SU-DHL-6 (cell line): ENCODE measurements at regions not wholly inside any gene's neighbourhood (a gene's known extent, or its start where the extent isn't known, plus 50 kb on each side); places are given as distances from the start of the nearest gene placed in this dataset.

ENCODE experiments used
- H2AFZ ChIP-seq: fragments of 200-600 bp; sonication (generic); 2 replicates; pipeline ENCODE4 v1.6.1; 2014; ENCODE audit warnings: low read depth, mild to moderate bottlenecking, moderate library complexity, mixed read lengths, antibody characterized with exemption, low read length; ENCODE audit not compliant: severe bottlenecking
- H3F3A ChIP-seq: fragments of 200-600 bp; shearing (Covaris generic); 2 replicates; pipeline ENCODE4 v1.6.0; 2016; ENCODE audit warnings: antibody characterized with exemption, mild to moderate bottlenecking; ENCODE audit not compliant: insufficient read depth
- H3K27ac ChIP-seq: fragments of 200-600 bp; sonication (generic); 2 replicates; pipeline ENCODE4 v1.5.1; 2016; ENCODE audit warnings: low read depth, mild to moderate bottlenecking, low read length, moderate library complexity, mixed read lengths
- H3K27me3 ChIP-seq: fragments of 200-600 bp; sonication (generic), shearing (Covaris generic); 2 replicates; pipeline ENCODE4 v1.6.0; 2014; ENCODE audit warnings: mild to moderate bottlenecking, low read length
- H3K36me3 ChIP-seq: fragments of 200-600 bp; sonication (generic); 2 replicates; pipeline ENCODE4 v1.6.1; 2014; ENCODE audit warnings: mild to moderate bottlenecking, low read length, mixed read lengths
- H3K4me2 ChIP-seq: fragments of 300-600, 200-600 bp; shearing (Covaris generic), sonication (generic); 2 replicates; pipeline ENCODE4 v1.6.0; 2014; ENCODE audit warnings: low read length, low read depth, mild to moderate bottlenecking; ENCODE audit not compliant: poor library complexity, severe bottlenecking
- H3K4me3 ChIP-seq: fragments of 200-600 bp; sonication (generic); 2 replicates; pipeline ENCODE4 v1.5.1; 2014; ENCODE audit warnings: antibody characterized with exemption, low read length, mild to moderate bottlenecking, mixed read lengths; ENCODE audit not compliant: insufficient read depth, poor library complexity, severe bottlenecking
- H3K79me2 ChIP-seq: fragments of 200-600 bp; sonication (generic); 2 replicates; pipeline ENCODE4 v1.6.1; 2014; ENCODE audit warnings: mild to moderate bottlenecking, low read length, moderate library complexity; ENCODE audit not compliant: insufficient read depth
- H3K9ac ChIP-seq: fragments of 200-600 bp; sonication (generic); 2 replicates; pipeline ENCODE4 v1.7.0; 2014; ENCODE audit warnings: mild to moderate bottlenecking, low read length
- H3K9me2 ChIP-seq: fragments of 200-600 bp; sonication (generic); replicated peaks from 2 replicates; pipeline ENCODE4 v1.6.1; 2014; ENCODE audit warnings: low read length; ENCODE audit not compliant: insufficient read depth
- H3K9me3 ChIP-seq: fragments of 200-600 bp; sonication (generic); 2 replicates; pipeline ENCODE4 v1.6.1; 2014; ENCODE audit warnings: low read length, mixed read lengths; ENCODE audit not compliant: insufficient read depth
- H4K20me1 ChIP-seq: fragments of 200-600 bp; sonication (generic); 2 replicates; pipeline ENCODE4 v1.6.1; 2014; ENCODE audit warnings: low read depth, mild to moderate bottlenecking, antibody characterized with exemption, low read length, moderate library complexity, mixed read lengths
- EZH2phosphoT487 ChIP-seq: fragments of 200-600 bp; sonication (generic), shearing (Covaris generic); conservative IDR thresholded peaks from 2 replicates; pipeline ENCODE4 v1.6.1; 2018; ENCODE audit warnings: mild to moderate bottlenecking, antibody characterized with exemption, low read length, moderate library complexity, mixed read lengths
- TF ChIP-seq, protein P1 (sequence below): fragments of 200-600 bp; sonication (generic); IDR thresholded peaks from one replicate; pipeline ENCODE4 v1.5.1; 2017; ENCODE audit warnings: antibody characterized with exemption, mild to moderate bottlenecking, low read length, moderate library complexity; ENCODE audit not compliant: insufficient read depth, poor library complexity, severe bottlenecking

DNA sequence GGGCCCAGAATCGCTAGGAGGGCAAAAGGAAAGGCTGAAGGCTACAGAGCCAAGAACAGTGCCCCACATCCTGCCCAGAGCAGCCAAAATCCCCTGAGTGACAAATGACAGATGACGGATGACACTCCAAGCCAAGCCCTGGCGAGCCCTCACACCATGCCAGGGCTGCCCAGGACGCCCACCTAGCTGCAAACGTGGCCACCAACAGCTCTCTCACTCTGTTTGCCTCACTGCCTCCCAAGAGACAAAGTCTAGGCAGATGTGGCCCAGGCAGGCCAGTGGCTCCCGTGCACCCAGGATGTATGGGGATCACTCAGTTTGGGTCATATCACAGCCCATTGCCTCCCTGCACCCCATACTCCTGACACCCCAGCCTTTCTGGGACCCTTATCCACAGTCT lies 270.1 kb upstream of the NSMCE3 start:
- Histone ChIP-seq H3K79me2 (no peaks in the 10 kb centered on the region), H3K4me3 (no peak overlapping the region), H2AFZ (no peak overlapping the region), H3F3A (no peaks in the 10 kb centered on the region), H3K36me3 (no peaks in the 10 kb centered on the region), H3K9ac (no peak overlapping the region), H3K9me2 (no peaks in the 10 kb centered on the region), H3K4me2 (no peak overlapping the region), H4K20me1 (no peaks in the 10 kb centered on the region), H3K27ac (no peak overlapping the region), H3K27me3 (no peaks in the 10 kb centered on the region), H3K9me3 (no peaks in the 10 kb centered on the region)
- no peak for TF ChIP-seq EZH2phosphoT487
- TF ChIP-seq, protein P1, sequence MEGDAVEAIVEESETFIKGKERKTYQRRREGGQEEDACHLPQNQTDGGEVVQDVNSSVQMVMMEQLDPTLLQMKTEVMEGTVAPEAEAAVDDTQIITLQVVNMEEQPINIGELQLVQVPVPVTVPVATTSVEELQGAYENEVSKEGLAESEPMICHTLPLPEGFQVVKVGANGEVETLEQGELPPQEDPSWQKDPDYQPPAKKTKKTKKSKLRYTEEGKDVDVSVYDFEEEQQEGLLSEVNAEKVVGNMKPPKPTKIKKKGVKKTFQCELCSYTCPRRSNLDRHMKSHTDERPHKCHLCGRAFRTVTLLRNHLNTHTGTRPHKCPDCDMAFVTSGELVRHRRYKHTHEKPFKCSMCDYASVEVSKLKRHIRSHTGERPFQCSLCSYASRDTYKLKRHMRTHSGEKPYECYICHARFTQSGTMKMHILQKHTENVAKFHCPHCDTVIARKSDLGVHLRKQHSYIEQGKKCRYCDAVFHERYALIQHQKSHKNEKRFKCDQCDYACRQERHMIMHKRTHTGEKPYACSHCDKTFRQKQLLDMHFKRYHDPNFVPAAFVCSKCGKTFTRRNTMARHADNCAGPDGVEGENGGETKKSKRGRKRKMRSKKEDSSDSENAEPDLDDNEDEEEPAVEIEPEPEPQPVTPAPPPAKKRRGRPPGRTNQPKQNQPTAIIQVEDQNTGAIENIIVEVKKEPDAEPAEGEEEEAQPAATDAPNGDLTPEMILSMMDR = no peak

DNA sequence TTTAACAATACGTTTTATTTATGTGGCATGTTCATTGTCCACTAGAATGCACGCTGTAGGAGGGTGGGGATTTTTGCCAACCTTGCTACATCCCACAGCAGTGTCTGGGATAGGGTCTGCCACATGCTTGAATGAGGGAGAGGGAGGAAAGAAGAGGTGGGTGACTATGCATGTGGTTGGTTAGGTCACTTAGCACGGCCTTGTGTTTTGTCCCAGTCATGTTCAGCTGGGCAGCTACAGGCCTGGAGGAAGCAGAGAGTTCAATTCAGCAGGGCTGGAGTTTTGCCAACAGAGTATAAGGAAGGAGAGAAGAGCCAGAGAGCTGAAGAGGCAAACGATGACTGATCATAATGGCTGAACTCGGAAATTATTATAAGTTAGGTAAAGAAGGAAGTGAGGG lies 268.4 kb upstream of the NSMCE3 start:
- Histone ChIP-seq H3K4me3 (no peak overlapping the region), H3F3A (no peaks in the 10 kb centered on the region), H3K9ac (no peak overlapping the region), H3K9me3 (no peaks in the 10 kb centered on the region), H3K79me2 (no peaks in the 10 kb centered on the region), H3K27me3 (no peaks in the 10 kb centered on the region), H2AFZ (no peak overlapping the region), H4K20me1 (no peaks in the 10 kb centered on the region), H3K9me2 (no peaks in the 10 kb centered on the region), H3K36me3 (no peaks in the 10 kb centered on the region), H3K27ac (no peak overlapping the region), H3K4me2 (no peak overlapping the region)
- TF ChIP-seq, protein P1 = no peak
- no peak for TF ChIP-seq EZH2phosphoT487

DNA sequence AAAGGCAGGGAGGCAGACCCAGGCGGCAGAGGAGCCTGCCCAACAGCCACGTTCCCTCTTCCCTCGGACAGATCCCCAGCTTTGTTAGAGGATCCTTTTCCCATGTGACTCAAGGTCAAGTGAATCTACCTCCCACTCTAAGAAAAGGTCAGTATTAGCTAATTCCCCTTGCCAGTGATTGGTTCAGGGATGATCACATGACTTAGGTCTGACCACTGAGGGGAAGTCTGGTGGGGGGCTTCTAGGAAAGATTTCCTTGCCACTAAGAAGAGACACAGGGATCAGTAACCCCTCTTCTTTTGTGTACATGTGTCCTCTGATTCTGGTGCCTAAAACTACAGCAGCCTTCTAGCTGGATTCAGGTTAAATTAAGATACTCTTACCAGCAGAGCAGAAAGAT lies 266.3 kb upstream of the NSMCE3 start:
- Histone ChIP-seq H3K27me3 (no peaks in the 10 kb centered on the region), H3K9me2 (no peaks in the 10 kb centered on the region), H3K4me2 (no peak overlapping the region), H2AFZ (no peak overlapping the region), H4K20me1 (no peaks in the 10 kb centered on the region), H3F3A (no peaks in the 10 kb centered on the region), H3K27ac (no peak overlapping the region), H3K36me3 (no peaks in the 10 kb centered on the region), H3K9me3 (no peaks in the 10 kb centered on the region), H3K4me3 (no peak overlapping the region), H3K9ac (no peak overlapping the region), H3K79me2 (no peaks in the 10 kb centered on the region)
- TF ChIP-seq, protein P1 = no peak
- TF ChIP-seq EZH2phosphoT487 = no peak

DNA sequence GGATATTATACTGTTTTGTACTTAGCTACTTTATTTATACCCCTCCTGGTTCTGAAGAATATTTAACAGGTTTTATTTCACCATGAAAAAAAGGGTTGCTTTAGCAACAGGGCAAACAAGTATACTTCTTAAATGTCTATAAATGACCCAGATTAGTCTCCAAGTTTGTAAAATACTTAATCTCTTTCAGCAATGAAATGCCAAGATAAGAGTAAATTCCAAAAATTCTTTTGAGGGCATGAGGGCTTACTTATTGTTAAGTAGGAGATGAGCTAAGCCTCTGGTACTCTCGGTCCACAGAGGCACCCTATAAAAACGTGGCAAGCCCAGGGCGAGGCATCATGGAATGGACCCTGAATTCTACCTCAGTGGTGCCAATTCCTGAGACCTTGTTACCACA lies 264.8 kb upstream of the NSMCE3 start:
- H3K27me3 ChIP-seq = no peaks in the 10 kb centered on the region
- TF ChIP-seq EZH2phosphoT487 = no peak
- TF ChIP-seq, protein P1 = no peak

More for the DNA sequence above, 264.8 kb upstream of the NSMCE3 start:
- Histone ChIP-seq H2AFZ (no peak overlapping the region), H3K9ac (no peak overlapping the region), H3F3A (no peaks in the 10 kb centered on the region), H3K27ac (no peak overlapping the region), H3K9me2 (no peaks in the 10 kb centered on the region), H3K4me3 (no peak overlapping the region), H3K36me3 (no peaks in the 10 kb centered on the region), H3K9me3 (no peaks in the 10 kb centered on the region), H3K4me2 (no peak overlapping the region), H3K79me2 (no peaks in the 10 kb centered on the region), H4K20me1 (no peaks in the 10 kb centered on the region)
